ENCODE measurements at regions not wholly inside any gene's neighbourhood (a gene's known extent, or its start where the extent isn't known, plus 50 kb on each side); places are given as distances from the start of the nearest gene placed in this dataset.

DNA sequence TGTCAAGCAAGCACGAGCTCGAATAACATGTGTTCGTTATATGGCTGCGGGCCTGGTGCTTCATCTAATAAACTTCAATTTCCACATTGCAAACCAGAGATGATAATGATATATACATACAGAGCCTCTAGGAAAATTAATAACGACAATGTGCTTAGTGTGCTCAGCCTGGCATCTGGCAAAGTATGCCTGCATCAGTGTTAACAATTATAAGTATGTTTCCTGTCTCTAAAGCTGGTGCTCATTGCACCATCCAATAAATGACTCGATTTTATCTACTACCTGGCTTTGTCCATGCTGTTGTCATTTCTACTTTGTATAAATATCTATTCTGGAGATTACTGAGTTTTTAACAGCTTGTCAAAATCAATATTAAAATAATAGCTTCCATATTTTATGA, 1402.6 kb downstream of the MRPL39 start:
- no peak overlapping the region for H3K4me3 ChIP-seq (ENCODE audit: insufficient read depth, low read depth, low read length)
- Mint-ChIP-seq H3K27me3 (ENCODE audit: low read depth, unreplicated experiment) (no peaks in the 10 kb centered on the region), H3K4me3 (ENCODE audit: unreplicated experiment) (no peak overlapping the region), H3K9me3 (ENCODE audit: unreplicated experiment) (peaks cover 2% of the 10 kb centered on the region), H3K27ac (ENCODE audit: unreplicated experiment) (no peak overlapping the region), H3K4me1 (ENCODE audit: low read depth, unreplicated experiment) (no peaks in the 10 kb centered on the region), H3K36me3 (ENCODE audit: low read depth, unreplicated experiment) (no peaks in the 10 kb centered on the region)
- DNase-seq (ENCODE audit: low read depth) (no peak), FAIRE-seq (no peak)
- H3K9ac ChIP-seq (ENCODE audit: low read length): no peak overlapping the region
- no peaks in the 10 kb centered on the region for H3K4me1 ChIP-seq (ENCODE audit: insufficient read depth, low read length)
- no peaks in the 10 kb centered on the region for H4K20me1 ChIP-seq (ENCODE audit: insufficient read depth, low read length)
- H3K27me3 ChIP-seq (ENCODE audit: insufficient read depth, low read length): no peaks in the 10 kb centered on the region
- no peaks in the 10 kb centered on the region for H3K9me3 ChIP-seq (ENCODE audit: insufficient read depth, low read depth, low read length)
- H3K4me2 ChIP-seq (ENCODE audit: low read length): no peak overlapping the region
- no peaks in the 10 kb centered on the region for H3K36me3 ChIP-seq (ENCODE audit: insufficient read depth, low read length)
- no peaks in the 10 kb centered on the region for H3K79me2 ChIP-seq (ENCODE audit: insufficient read depth, low read length)
- no peak for TF ChIP-seq CTCF (IDR thresholded peaks at IDR 0.05; ENCODE audit: insufficient read depth, low read depth, low read length)
- no peak for TF ChIP-seq EZH2 (IDR thresholded peaks at IDR 0.05; ENCODE audit: insufficient read depth, low read length)
- H3K27ac ChIP-seq (ENCODE audit: low read depth, low read length): no peak overlapping the region
- H2AFZ ChIP-seq (ENCODE audit: low read depth, low read length): no peak overlapping the region

DNA sequence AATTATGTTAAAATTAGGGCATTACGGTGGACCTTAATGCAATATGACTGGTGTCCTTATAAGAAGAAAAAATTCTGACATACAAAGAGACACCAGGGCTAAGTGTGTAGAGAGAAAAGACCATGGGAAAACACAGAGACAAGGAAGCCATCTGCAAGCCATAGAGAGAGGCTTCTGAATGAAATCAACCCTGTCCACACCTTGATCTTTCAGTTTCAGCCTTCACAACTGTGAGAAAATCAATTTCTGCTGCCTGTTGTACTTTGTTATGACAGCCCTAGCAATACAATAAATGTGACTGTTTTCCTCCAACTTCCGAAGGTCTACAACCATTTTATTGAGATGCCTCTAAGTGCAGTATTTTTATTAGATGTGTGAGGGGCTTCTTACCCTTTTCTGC, 1407.2 kb downstream of the MRPL39 start:
- H3K4me1 ChIP-seq (ENCODE audit: insufficient read depth, low read length): no peaks in the 10 kb centered on the region
- H2AFZ ChIP-seq (ENCODE audit: low read depth, low read length): no peak overlapping the region
- no peak for TF ChIP-seq CTCF (IDR thresholded peaks at IDR 0.05; ENCODE audit: insufficient read depth, low read depth, low read length)
- Mint-ChIP-seq H3K27ac (ENCODE audit: unreplicated experiment) (no peak overlapping the region), H3K36me3 (ENCODE audit: low read depth, unreplicated experiment) (no peaks in the 10 kb centered on the region), H3K27me3 (ENCODE audit: low read depth, unreplicated experiment) (no peaks in the 10 kb centered on the region), H3K9me3 (ENCODE audit: unreplicated experiment) (no peaks in the 10 kb centered on the region), H3K4me3 (ENCODE audit: unreplicated experiment) (no peak overlapping the region), H3K4me1 (ENCODE audit: low read depth, unreplicated experiment) (no peaks in the 10 kb centered on the region)
- no peaks in the 10 kb centered on the region for H3K79me2 ChIP-seq (ENCODE audit: insufficient read depth, low read length)
- H3K4me2 ChIP-seq (ENCODE audit: low read length): no peak overlapping the region
- no peaks in the 10 kb centered on the region for H3K36me3 ChIP-seq (ENCODE audit: insufficient read depth, low read length)
- H4K20me1 ChIP-seq (ENCODE audit: insufficient read depth, low read length): no peaks in the 10 kb centered on the region
- H3K27ac ChIP-seq (ENCODE audit: low read depth, low read length): no peak overlapping the region
- FAIRE-seq (no peak), DNase-seq (ENCODE audit: low read depth) (no peak)
- H3K27me3 ChIP-seq (ENCODE audit: insufficient read depth, low read length): no peaks in the 10 kb centered on the region
- no peak overlapping the region for H3K4me3 ChIP-seq (ENCODE audit: insufficient read depth, low read depth, low read length)
- H3K9ac ChIP-seq (ENCODE audit: low read length): no peak overlapping the region
- H3K9me3 ChIP-seq (ENCODE audit: insufficient read depth, low read depth, low read length): no peaks in the 10 kb centered on the region

DNA sequence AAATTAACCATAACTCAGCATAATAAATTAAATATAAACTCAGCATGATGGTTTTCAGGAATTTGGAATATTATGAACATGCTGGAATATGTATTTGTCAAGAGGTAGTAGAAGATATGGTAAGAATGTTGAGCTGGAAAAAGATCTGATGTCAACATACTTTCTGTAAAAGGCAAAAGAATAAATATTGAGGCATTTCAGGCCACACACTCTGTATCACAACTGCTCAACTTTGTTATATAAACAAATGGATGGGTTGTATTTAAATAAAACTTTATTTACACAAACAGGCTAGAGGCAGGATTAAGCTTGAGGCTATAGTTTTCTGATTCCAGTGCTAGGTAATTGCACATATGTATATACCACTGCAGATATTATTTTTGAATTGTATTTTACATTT, 1409.4 kb downstream of the MRPL39 start:
- H3K36me3 Mint-ChIP-seq (ENCODE audit: low read depth, unreplicated experiment): no peaks in the 10 kb centered on the region
- no peak overlapping the region for H3K4me2 ChIP-seq (ENCODE audit: low read length)
- no peak overlapping the region for H3K27ac Mint-ChIP-seq (ENCODE audit: unreplicated experiment)
- DNase-seq (ENCODE audit: low read depth): peak; percentile 8
- no peaks in the 10 kb centered on the region for H3K36me3 ChIP-seq (ENCODE audit: insufficient read depth, low read length)
- no peak overlapping the region for H3K4me3 Mint-ChIP-seq (ENCODE audit: unreplicated experiment)
- no peaks in the 10 kb centered on the region for H4K20me1 ChIP-seq (ENCODE audit: insufficient read depth, low read length)
- H3K27me3 Mint-ChIP-seq (ENCODE audit: low read depth, unreplicated experiment): no peaks in the 10 kb centered on the region
- H2AFZ ChIP-seq (ENCODE audit: low read depth, low read length): no peak overlapping the region
- H3K27me3 ChIP-seq (ENCODE audit: insufficient read depth, low read length): no peaks in the 10 kb centered on the region
- H3K9me3 Mint-ChIP-seq (ENCODE audit: unreplicated experiment): no peaks in the 10 kb centered on the region
- no peaks in the 10 kb centered on the region for H3K4me1 Mint-ChIP-seq (ENCODE audit: low read depth, unreplicated experiment)
- H3K79me2 ChIP-seq (ENCODE audit: insufficient read depth, low read length): no peaks in the 10 kb centered on the region
- H3K9ac ChIP-seq (ENCODE audit: low read length): no peak overlapping the region
- no peaks in the 10 kb centered on the region for H3K4me1 ChIP-seq (ENCODE audit: insufficient read depth, low read length)
- no peak overlapping the region for H3K27ac ChIP-seq (ENCODE audit: low read depth, low read length)
- no peaks in the 10 kb centered on the region for H3K9me3 ChIP-seq (ENCODE audit: insufficient read depth, low read depth, low read length)
- no peak overlapping the region for H3K4me3 ChIP-seq (ENCODE audit: insufficient read depth, low read depth, low read length)
- no peak for TF ChIP-seq CTCF (IDR thresholded peaks at IDR 0.05; ENCODE audit: insufficient read depth, low read depth, low read length)
- no peak for TF ChIP-seq EZH2 (IDR thresholded peaks at IDR 0.05; ENCODE audit: insufficient read depth, low read length)
- no peak for FAIRE-seq

Measured in astrocyte (in vitro differentiated cells and primary cell).